HepG2 (cell line): ENCODE measurements at regions not wholly inside any gene's neighbourhood (a gene's known extent, or its start where the extent isn't known, plus 50 kb on each side); places are given as distances from the start of the nearest gene placed in this dataset.

Experiments
- CEBPZ ChIP-seq: IDR thresholded peaks from 2 replicates; pipeline ENCODE4 v1.6.1; 2012; ENCODE audit warnings: low read length, improper control_type of control experiment
- ONECUT2 ChIP-seq: sonication (generic); formaldehyde crosslinking; IDR thresholded peaks from 2 replicates; pipeline ENCODE4 v1.4.0; 2020; ENCODE audit warnings: missing genetic modification reagents
- POLR2A ChIP-seq, 2 experiments: IDR thresholded peaks; 2 replicates each; pipeline ENCODE4 v1.6.1; 2011; ENCODE audit warnings: low read depth in 2 of 2, low read length in 2 of 2, mild to moderate bottlenecking in 1 of 2, moderate library complexity in 1 of 2; ENCODE audit not compliant: insufficient read depth in 1 of 2
- ZFX ChIP-seq: sonication (generic); formaldehyde crosslinking; IDR thresholded peaks from 2 replicates; pipeline ENCODE4 v1.4.0; 2020; ENCODE audit warnings: mild to moderate bottlenecking, low read depth, missing genetic modification reagents, moderate library complexity
- ZNF777 ChIP-seq: sonication (generic); formaldehyde crosslinking; IDR thresholded peaks from 2 replicates; pipeline ENCODE4 v1.4.0; 2020; ENCODE audit warnings: missing genetic modification reagents

DNA sequence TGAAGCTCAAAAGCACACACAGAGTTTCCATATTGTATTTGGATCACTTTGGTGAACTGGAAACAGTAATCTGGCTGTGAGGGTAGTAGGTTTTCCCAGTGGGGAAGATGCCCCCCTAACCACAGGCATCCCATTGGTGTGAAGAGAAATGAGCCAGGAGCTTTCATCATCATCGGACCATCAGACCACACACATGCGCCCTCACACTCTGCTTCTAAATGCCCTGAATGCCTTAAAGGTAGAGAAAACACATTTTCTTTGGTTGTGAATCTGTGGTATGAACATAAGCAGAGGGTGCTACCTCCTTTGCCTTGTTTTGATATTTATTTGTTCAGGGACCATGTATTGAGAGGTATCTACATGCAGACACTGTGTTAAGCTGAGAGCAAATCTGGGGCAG is 79.0 kb upstream of the DNAH14 start:
- TF ChIP-seq ZNF777 (CRISPR knock-in tag): no peak
- no peak for TF ChIP-seq POLR2A (IDR thresholded peaks at IDR 0.05; ENCODE audit: insufficient read depth in 1 of 2, low read depth in 2 of 2, low read length in 2 of 2)
- no peak for TF ChIP-seq CEBPZ
- TF ChIP-seq ZFX (CRISPR knock-in tag): no peak
- no peak for TF ChIP-seq ONECUT2
